Breast epithelium (tissue), 4 donors: ENCODE measurements at regions not wholly inside any gene's neighbourhood (a gene's known extent, or its start where the extent isn't known, plus 50 kb on each side); places are given as distances from the start of the nearest gene placed in this dataset.

Source experiments
- DNase-seq, 2 donors: peaks; one replicate each; pipeline ENCODE4 v3.0.0-alpha.2; 2019; ENCODE audit warnings: low spot score in 2 of 2
- H3K27ac ChIP-seq, 2 donors: fragments of 200-600 bp; sonication (generic) in 1 of 2; one replicate each; pipeline ENCODE4 v1.5.1; 2016 to 2019; ENCODE audit warnings: mild to moderate bottlenecking in 1 of 2
- H3K27me3 ChIP-seq, 2 donors: fragments of 200-600 bp; sonication (generic) in 1 of 2; one replicate each; pipeline versions ENCODE4 v1.5.1 to v1.6.0; 2017 to 2019; ENCODE audit warnings: control low read depth in 1 of 2, mild to moderate bottlenecking in 1 of 2
- H3K36me3 ChIP-seq: fragments of 200-600 bp; one replicate; pipeline ENCODE4 v1.5.1; 2019
- H3K4me1 ChIP-seq, 2 donors: fragments of 200-600 bp; sonication (generic); one replicate each; pipeline ENCODE4 v1.5.1; 2016 to 2019; ENCODE audit warnings: control low read depth in 1 of 2
- H3K4me3 ChIP-seq, 3 donors: fragments of 200-600 bp; sonication (generic); 1 replicate in 2 of 3; 2 replicates in 1 of 3; pipeline ENCODE4 v1.5.1; 2016 to 2019; ENCODE audit warnings: mild to moderate bottlenecking in 3 of 3, moderate library complexity in 2 of 3
- H3K9me3 ChIP-seq, 2 donors: fragments of 200-600 bp; sonication (generic) in 1 of 2; one replicate each; pipeline ENCODE4 v1.5.1; 2016 to 2019; ENCODE audit warnings: control low read depth in 1 of 2
- CTCF ChIP-seq, 3 donors: fragments of 450-650 bp; IDR thresholded peaks; one replicate each; pipeline ENCODE4 v1.5.1; 2016 to 2017; ENCODE audit warnings: antibody characterized with exemption in 3 of 3, mild to moderate bottlenecking in 3 of 3, moderate library complexity in 3 of 3
- POLR2A ChIP-seq: fragments of 450-650 bp; IDR thresholded peaks from one replicate; pipeline ENCODE4 v1.6.1; 2016; ENCODE audit warnings: antibody characterized with exemption, mild to moderate bottlenecking, moderate library complexity
- POLR2AphosphoS5 ChIP-seq, 3 donors: sonication (generic); formaldehyde crosslinking; IDR thresholded peaks; one replicate each; pipeline ENCODE4 v1.6.1; 2017; ENCODE audit warnings: antibody characterized with exemption in 3 of 3
- intact Hi-C: fragments of 100-400 bp; cut with DNase I; formaldehyde crosslinking; loops from one replicate; pipeline ENCODE4 v1.15.1; 2023; ENCODE audit warnings: low total_unique reads

- DNase-seq = no peak
- no peak for TF ChIP-seq CTCF (IDR thresholded peaks at IDR 0.05)
- TF ChIP-seq POLR2A = no peak
- TF ChIP-seq POLR2AphosphoS5 (IDR thresholded peaks at IDR 0.05) = no peak
- no peaks in the 10 kb centered on the region for H3K36me3 ChIP-seq
- no peaks in the 10 kb centered on the region for H3K4me1 ChIP-seq
- H3K27ac ChIP-seq = no peak overlapping the region
- H3K27me3 ChIP-seq = no peaks in the 10 kb centered on the region
- H3K4me3 ChIP-seq = no peak overlapping the region
- intact Hi-C loops = loop anchor here (10.0 kb wide), 1 partner anchor 768 kb away; no protein-coding TSS in a partner anchor
- H3K9me3 ChIP-seq = no peaks in the 10 kb centered on the region
Observed at GRCh38 chr5:152456815-152457443, 51.9 kb upstream of the NMUR2 start.

GRCh38 chr5:152462021-152462721 lies 57.1 kb upstream of the NMUR2 start:
- TF ChIP-seq CTCF (IDR thresholded peaks at IDR 0.05) (no peak), POLR2AphosphoS5 (IDR thresholded peaks at IDR 0.05) (no peak), POLR2A (no peak)
- no peak for DNase-seq
- Histone ChIP-seq H3K9me3 (no peaks in the 10 kb centered on the region), H3K27ac (no peak overlapping the region), H3K36me3 (no peaks in the 10 kb centered on the region), H3K27me3 (no peaks in the 10 kb centered on the region), H3K4me1 (no peaks in the 10 kb centered on the region), H3K4me3 (no peak overlapping the region)
- intact Hi-C loops = loop anchor here (10.0 kb wide), 1 partner anchor 1367 kb away; no protein-coding TSS in a partner anchor

- Histone ChIP-seq H3K27me3 (no peaks in the 10 kb centered on the region), H3K27ac (no peak overlapping the region), H3K4me3 (no peak overlapping the region), H3K9me3 (no peaks in the 10 kb centered on the region), H3K36me3 (no peaks in the 10 kb centered on the region), H3K4me1 (no peaks in the 10 kb centered on the region)
- intact Hi-C loops = loop anchor here (10.0 kb wide), 1 partner anchor 1369 kb away; no protein-coding TSS in a partner anchor
- no peak for TF ChIP-seq POLR2A
- no peak for TF ChIP-seq POLR2AphosphoS5 (IDR thresholded peaks at IDR 0.05)
- TF ChIP-seq CTCF (IDR thresholded peaks at IDR 0.05) = no peak
- no peak for DNase-seq
Observed at GRCh38 chr5:152464048-152464447, 59.0 kb upstream of the NMUR2 start.

GRCh38 chr5:152465140-152465539 lies 60.1 kb upstream of the NMUR2 start:
- Histone ChIP-seq H3K4me1 (no peaks in the 10 kb centered on the region), H3K9me3 (no peaks in the 10 kb centered on the region), H3K27me3 (no peaks in the 10 kb centered on the region), H3K4me3 (no peak overlapping the region), H3K27ac (no peak overlapping the region), H3K36me3 (no peaks in the 10 kb centered on the region)
- intact Hi-C loops = loop anchor here (10.0 kb wide), 1 partner anchor 1370 kb away; no protein-coding TSS in a partner anchor
- TF ChIP-seq POLR2AphosphoS5 (IDR thresholded peaks at IDR 0.05) = no peak
- TF ChIP-seq CTCF (IDR thresholded peaks at IDR 0.05) = no peak
- TF ChIP-seq POLR2A = no peak
- no peak for DNase-seq

GRCh38 chr5:152466085-152466745 lies 61.1 kb upstream of the NMUR2 start:
- H3K36me3 ChIP-seq = no peaks in the 10 kb centered on the region
- TF ChIP-seq POLR2AphosphoS5 (IDR thresholded peaks at IDR 0.05) = no peak
- H3K4me3 ChIP-seq = no peak overlapping the region
- H3K4me1 ChIP-seq = no peaks in the 10 kb centered on the region
- intact Hi-C loops = loop anchor here (10.0 kb wide), 1 partner anchor 1371 kb away; no protein-coding TSS in a partner anchor
- no peak overlapping the region for H3K27ac ChIP-seq
- no peaks in the 10 kb centered on the region for H3K9me3 ChIP-seq
- H3K27me3 ChIP-seq = no peaks in the 10 kb centered on the region
- no peak for DNase-seq
